GM23338 (cell line): ENCODE measurements at regions not wholly inside any gene's neighbourhood (a gene's known extent, or its start where the extent isn't known, plus 50 kb on each side); places are given as distances from the start of the nearest gene placed in this dataset.

ENCODE experiments used
- ATAC-seq: fragments of 200-7000 bp; cut with Tn5 transposase; 3 replicates; pipeline ENCODE4 v1.9.1; 2020
- DNase-seq: peaks from one replicate; pipeline ENCODE4 v3.0.0-alpha.2; 2015; ENCODE audit warnings: low spot score
- H2AFZ ChIP-seq: fragments of 200-600 bp; sonication (generic); 2 replicates; pipeline ENCODE4 v1.8.0; 2016; ENCODE audit warnings: antibody characterized with exemption, mild to moderate bottlenecking, moderate library complexity
- H3F3A ChIP-seq: fragments of 200-600 bp; sonication (generic); replicated peaks from 2 replicates; pipeline ENCODE4 v1.8.0; 2017; ENCODE audit warnings: antibody characterized with exemption, mixed run types, low read depth
- H3K27ac ChIP-seq: fragments of 200-600 bp; sonication (generic); 2 replicates; pipeline ENCODE4 v1.6.1; 2016; ENCODE audit warnings: low read depth
- H3K27me3 ChIP-seq: fragments of 200-600 bp; sonication (generic); 2 replicates; pipeline ENCODE4 v1.8.0; 2016; ENCODE audit warnings: mild to moderate bottlenecking, mixed run types, moderate library complexity; ENCODE audit not compliant: insufficient read depth
- H3K36me3 ChIP-seq: fragments of 200-600 bp; sonication (generic); 2 replicates; pipeline ENCODE4 v1.8.0; 2016; ENCODE audit warnings: mild to moderate bottlenecking; ENCODE audit not compliant: insufficient read depth
- H3K4me1 ChIP-seq: fragments of 200-600 bp; sonication (generic); 2 replicates; pipeline ENCODE4 v1.8.0; 2016; ENCODE audit warnings: mild to moderate bottlenecking, moderate library complexity; ENCODE audit not compliant: insufficient read depth
- H3K4me2 ChIP-seq: fragments of 200-600 bp; sonication (generic); 2 replicates; pipeline ENCODE4 v1.7.1; 2017; ENCODE audit warnings: mixed run types
- H3K4me3 ChIP-seq: fragments of 200-600 bp; sonication (generic); 2 replicates; pipeline ENCODE4 v1.6.1; 2016; ENCODE audit warnings: mixed run types
- H3K79me2 ChIP-seq: fragments of 200-600 bp; sonication (generic); replicated peaks from 2 replicates; pipeline ENCODE4 v1.8.0; 2017; ENCODE audit warnings: mild to moderate bottlenecking; ENCODE audit not compliant: insufficient read depth
- H3K9me2 ChIP-seq: fragments of 200-600 bp; sonication (generic); 2 replicates; pipeline ENCODE4 v1.8.0; 2017; ENCODE audit not compliant: insufficient read depth
- H4K20me1 ChIP-seq: fragments of 200-600 bp; sonication (generic); replicated peaks from 2 replicates; pipeline ENCODE4 v1.8.0; 2017; ENCODE audit warnings: mild to moderate bottlenecking; ENCODE audit not compliant: insufficient read depth
- H3K27ac Mint-ChIP-seq: 2 replicates; pipeline ENCODE4 v1.8.0; 2020; ENCODE audit warnings: inconsistent platforms, mild to moderate bottlenecking, moderate library complexity, mixed read lengths
- H3K27me3 Mint-ChIP-seq: 3 replicates; pipeline ENCODE4 v1.8.0; 2022; ENCODE audit warnings: low read depth, mild to moderate bottlenecking, moderate library complexity, mixed read lengths, inconsistent platforms; ENCODE audit not compliant: insufficient read depth, poor library complexity
- H3K36me3 Mint-ChIP-seq: 3 replicates; pipeline ENCODE4 v1.8.0; 2021; ENCODE audit warnings: low read depth, mild to moderate bottlenecking, inconsistent platforms, moderate library complexity, mixed read lengths
- H3K4me1 Mint-ChIP-seq: 3 replicates; pipeline ENCODE4 v1.8.0; 2020; ENCODE audit warnings: mild to moderate bottlenecking, inconsistent platforms, mixed read lengths
- H3K4me3 Mint-ChIP-seq: 3 replicates; pipeline ENCODE4 v1.8.0; 2021; ENCODE audit warnings: moderate library complexity, mild to moderate bottlenecking, inconsistent platforms, mixed read lengths
- H3K9me3 Mint-ChIP-seq: 3 replicates; pipeline ENCODE4 v1.8.0; 2020; ENCODE audit warnings: moderate library complexity, mild to moderate bottlenecking, inconsistent platforms, mixed read lengths
- CREB1 ChIP-seq: fragments of 250-450 bp; sonication (Bioruptor Pico); IDR thresholded peaks from 2 replicates; pipeline ENCODE4 v1.5.0; 2020; ENCODE audit warnings: low read depth, mild to moderate bottlenecking, moderate library complexity
- EZH2 ChIP-seq: fragments of 200-600 bp; sonication (generic); IDR thresholded peaks from one replicate; pipeline ENCODE4 v1.8.0; 2017; ENCODE audit warnings: antibody characterized with exemption, mild to moderate bottlenecking, low read depth; ENCODE audit not compliant: unreplicated experiment
- EZH2phosphoT487 ChIP-seq: fragments of 200-600 bp; sonication (generic); IDR thresholded peaks from one replicate; pipeline ENCODE4 v1.8.1; 2018; ENCODE audit warnings: antibody characterized with exemption; ENCODE audit not compliant: unreplicated experiment
- JUNB ChIP-seq: IDR thresholded peaks from one replicate; pipeline ENCODE4 v1.6.1; 2016; ENCODE audit warnings: antibody characterized with exemption; ENCODE audit not compliant: unreplicated experiment
- NANOG ChIP-seq: IDR thresholded peaks from 2 replicates; pipeline ENCODE4 v1.6.1; 2016; ENCODE audit warnings: antibody characterized with exemption, borderline replicate concordance
- POLR2AphosphoS5 ChIP-seq: IDR thresholded peaks from 2 replicates; pipeline ENCODE4 v1.6.1; 2016; ENCODE audit warnings: antibody characterized with exemption, low read depth
- STAT1 ChIP-seq: IDR thresholded peaks from one replicate; pipeline ENCODE4 v1.6.1; 2016; ENCODE audit warnings: antibody characterized with exemption; ENCODE audit not compliant: unreplicated experiment
- ZNF114 ChIP-seq: fragments of 250-450 bp; sonication (Bioruptor Pico); IDR thresholded peaks from 2 replicates; pipeline ENCODE4 v1.5.0; 2020; ENCODE audit warnings: mild to moderate bottlenecking, moderate library complexity
- ZNF331 ChIP-seq: fragments of 250-450 bp; sonication (Bioruptor Pico); IDR thresholded peaks from 2 replicates; pipeline ENCODE4 v1.5.0; 2020; ENCODE audit warnings: low read depth, mild to moderate bottlenecking, moderate library complexity
- TF ChIP-seq, protein P1 (sequence below): IDR thresholded peaks from one replicate; pipeline ENCODE4 v1.6.1; 2018; ENCODE audit warnings: antibody characterized with exemption; ENCODE audit not compliant: unreplicated experiment
- TF ChIP-seq, protein P2 (sequence below), 2 experiments: fragments of 200-600 bp in 1 of 2; sonication (generic) in 1 of 2; conservative IDR thresholded peaks; 2 replicates each; pipeline versions ENCODE4 v1.5.1 to v1.6.1; 2016 to 2017; ENCODE audit warnings: antibody characterized with exemption in 2 of 2, low read depth in 2 of 2, mild to moderate bottlenecking in 2 of 2, moderate library complexity in 1 of 2
- TF ChIP-seq, protein P3 (sequence below): fragments of 250-450 bp; sonication (Bioruptor Pico); IDR thresholded peaks from 2 replicates; pipeline ENCODE4 v1.5.0; 2020; ENCODE audit warnings: mild to moderate bottlenecking, moderate library complexity
- TF ChIP-seq, protein P4 (sequence below): IDR thresholded peaks from 2 replicates; pipeline ENCODE4 v1.6.1; 2016; ENCODE audit warnings: antibody characterized with exemption

DNA sequence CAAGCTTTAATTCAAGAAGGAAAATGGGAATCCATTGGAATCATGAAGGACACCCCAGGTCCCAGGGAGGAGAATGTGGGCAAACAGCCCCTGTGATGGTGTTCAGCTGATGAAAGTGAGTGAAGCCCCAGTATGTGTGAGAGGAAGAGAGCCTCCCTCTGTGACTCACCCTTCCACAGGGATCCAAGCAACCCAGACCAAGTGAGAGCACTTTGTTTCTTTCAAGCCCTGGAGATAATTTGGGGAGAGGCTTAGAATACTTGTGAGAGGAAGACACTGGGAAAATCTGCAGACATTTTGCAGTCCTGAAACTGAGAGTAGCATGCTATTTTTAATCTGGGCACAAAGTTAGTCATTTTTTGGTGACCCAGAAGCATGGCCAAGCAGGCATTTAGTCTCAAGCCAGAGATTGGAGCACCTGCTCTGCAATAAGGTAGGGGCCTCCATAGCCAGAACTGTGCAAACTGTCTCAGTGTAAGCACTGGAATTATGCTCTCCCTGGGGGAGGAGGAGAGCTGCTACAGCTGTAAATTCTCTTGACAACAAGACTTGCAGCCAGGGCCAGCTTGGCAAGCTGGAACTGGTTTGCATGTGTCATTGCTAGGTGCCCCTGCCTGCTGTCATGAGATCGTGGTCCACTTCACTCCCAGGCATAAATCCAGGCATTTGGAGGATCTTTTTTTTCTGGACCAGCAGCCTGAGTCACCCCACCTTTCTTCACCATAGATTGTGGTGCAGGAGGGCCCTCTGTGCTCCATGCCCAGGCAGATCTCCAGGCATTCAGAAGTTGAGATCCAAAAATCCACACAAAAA is 537.8 kb upstream of the DPPA4 start:
- Mint-ChIP-seq H3K27ac (no peak overlapping the region), H3K27me3 (no peaks in the 10 kb centered on the region), H3K36me3 (no peaks in the 10 kb centered on the region; the same call in 2 of the 3 replicates), H3K4me1 (no peaks in the 10 kb centered on the region), H3K9me3 (peaks cover 12% of the 10 kb centered on the region; the same call in 1 of the 3 replicates), H3K4me3 (no peak overlapping the region)
- Histone ChIP-seq H3K4me2 (no peak overlapping the region), H3K36me3 (no peaks in the 10 kb centered on the region), H3K9me2 (no peaks in the 10 kb centered on the region), H3K4me3 (no peak overlapping the region), H3K4me1 (no peaks in the 10 kb centered on the region), H3K27me3 (no peaks in the 10 kb centered on the region), H3K27ac (no peak overlapping the region), H3K79me2 (no peaks in the 10 kb centered on the region), H4K20me1 (no peaks in the 10 kb centered on the region), H2AFZ (no peak overlapping the region), H3F3A (no peaks in the 10 kb centered on the region)
- no peak for TF ChIP-seq ZNF114
- TF ChIP-seq CREB1 (CRISPR knock-in tag) = no peak
- no peak for TF ChIP-seq JUNB
- TF ChIP-seq, protein P1, sequence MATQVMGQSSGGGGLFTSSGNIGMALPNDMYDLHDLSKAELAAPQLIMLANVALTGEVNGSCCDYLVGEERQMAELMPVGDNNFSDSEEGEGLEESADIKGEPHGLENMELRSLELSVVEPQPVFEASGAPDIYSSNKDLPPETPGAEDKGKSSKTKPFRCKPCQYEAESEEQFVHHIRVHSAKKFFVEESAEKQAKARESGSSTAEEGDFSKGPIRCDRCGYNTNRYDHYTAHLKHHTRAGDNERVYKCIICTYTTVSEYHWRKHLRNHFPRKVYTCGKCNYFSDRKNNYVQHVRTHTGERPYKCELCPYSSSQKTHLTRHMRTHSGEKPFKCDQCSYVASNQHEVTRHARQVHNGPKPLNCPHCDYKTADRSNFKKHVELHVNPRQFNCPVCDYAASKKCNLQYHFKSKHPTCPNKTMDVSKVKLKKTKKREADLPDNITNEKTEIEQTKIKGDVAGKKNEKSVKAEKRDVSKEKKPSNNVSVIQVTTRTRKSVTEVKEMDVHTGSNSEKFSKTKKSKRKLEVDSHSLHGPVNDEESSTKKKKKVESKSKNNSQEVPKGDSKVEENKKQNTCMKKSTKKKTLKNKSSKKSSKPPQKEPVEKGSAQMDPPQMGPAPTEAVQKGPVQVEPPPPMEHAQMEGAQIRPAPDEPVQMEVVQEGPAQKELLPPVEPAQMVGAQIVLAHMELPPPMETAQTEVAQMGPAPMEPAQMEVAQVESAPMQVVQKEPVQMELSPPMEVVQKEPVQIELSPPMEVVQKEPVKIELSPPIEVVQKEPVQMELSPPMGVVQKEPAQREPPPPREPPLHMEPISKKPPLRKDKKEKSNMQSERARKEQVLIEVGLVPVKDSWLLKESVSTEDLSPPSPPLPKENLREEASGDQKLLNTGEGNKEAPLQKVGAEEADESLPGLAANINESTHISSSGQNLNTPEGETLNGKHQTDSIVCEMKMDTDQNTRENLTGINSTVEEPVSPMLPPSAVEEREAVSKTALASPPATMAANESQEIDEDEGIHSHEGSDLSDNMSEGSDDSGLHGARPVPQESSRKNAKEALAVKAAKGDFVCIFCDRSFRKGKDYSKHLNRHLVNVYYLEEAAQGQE = no peak
- no peak for TF ChIP-seq EZH2
- no peak for TF ChIP-seq EZH2phosphoT487
- TF ChIP-seq, protein P2, sequence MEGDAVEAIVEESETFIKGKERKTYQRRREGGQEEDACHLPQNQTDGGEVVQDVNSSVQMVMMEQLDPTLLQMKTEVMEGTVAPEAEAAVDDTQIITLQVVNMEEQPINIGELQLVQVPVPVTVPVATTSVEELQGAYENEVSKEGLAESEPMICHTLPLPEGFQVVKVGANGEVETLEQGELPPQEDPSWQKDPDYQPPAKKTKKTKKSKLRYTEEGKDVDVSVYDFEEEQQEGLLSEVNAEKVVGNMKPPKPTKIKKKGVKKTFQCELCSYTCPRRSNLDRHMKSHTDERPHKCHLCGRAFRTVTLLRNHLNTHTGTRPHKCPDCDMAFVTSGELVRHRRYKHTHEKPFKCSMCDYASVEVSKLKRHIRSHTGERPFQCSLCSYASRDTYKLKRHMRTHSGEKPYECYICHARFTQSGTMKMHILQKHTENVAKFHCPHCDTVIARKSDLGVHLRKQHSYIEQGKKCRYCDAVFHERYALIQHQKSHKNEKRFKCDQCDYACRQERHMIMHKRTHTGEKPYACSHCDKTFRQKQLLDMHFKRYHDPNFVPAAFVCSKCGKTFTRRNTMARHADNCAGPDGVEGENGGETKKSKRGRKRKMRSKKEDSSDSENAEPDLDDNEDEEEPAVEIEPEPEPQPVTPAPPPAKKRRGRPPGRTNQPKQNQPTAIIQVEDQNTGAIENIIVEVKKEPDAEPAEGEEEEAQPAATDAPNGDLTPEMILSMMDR (conservative IDR thresholded peaks at IDR 0.05; ENCODE audit: low read depth in 2 of 2) = no peak
- TF ChIP-seq, protein P3, sequence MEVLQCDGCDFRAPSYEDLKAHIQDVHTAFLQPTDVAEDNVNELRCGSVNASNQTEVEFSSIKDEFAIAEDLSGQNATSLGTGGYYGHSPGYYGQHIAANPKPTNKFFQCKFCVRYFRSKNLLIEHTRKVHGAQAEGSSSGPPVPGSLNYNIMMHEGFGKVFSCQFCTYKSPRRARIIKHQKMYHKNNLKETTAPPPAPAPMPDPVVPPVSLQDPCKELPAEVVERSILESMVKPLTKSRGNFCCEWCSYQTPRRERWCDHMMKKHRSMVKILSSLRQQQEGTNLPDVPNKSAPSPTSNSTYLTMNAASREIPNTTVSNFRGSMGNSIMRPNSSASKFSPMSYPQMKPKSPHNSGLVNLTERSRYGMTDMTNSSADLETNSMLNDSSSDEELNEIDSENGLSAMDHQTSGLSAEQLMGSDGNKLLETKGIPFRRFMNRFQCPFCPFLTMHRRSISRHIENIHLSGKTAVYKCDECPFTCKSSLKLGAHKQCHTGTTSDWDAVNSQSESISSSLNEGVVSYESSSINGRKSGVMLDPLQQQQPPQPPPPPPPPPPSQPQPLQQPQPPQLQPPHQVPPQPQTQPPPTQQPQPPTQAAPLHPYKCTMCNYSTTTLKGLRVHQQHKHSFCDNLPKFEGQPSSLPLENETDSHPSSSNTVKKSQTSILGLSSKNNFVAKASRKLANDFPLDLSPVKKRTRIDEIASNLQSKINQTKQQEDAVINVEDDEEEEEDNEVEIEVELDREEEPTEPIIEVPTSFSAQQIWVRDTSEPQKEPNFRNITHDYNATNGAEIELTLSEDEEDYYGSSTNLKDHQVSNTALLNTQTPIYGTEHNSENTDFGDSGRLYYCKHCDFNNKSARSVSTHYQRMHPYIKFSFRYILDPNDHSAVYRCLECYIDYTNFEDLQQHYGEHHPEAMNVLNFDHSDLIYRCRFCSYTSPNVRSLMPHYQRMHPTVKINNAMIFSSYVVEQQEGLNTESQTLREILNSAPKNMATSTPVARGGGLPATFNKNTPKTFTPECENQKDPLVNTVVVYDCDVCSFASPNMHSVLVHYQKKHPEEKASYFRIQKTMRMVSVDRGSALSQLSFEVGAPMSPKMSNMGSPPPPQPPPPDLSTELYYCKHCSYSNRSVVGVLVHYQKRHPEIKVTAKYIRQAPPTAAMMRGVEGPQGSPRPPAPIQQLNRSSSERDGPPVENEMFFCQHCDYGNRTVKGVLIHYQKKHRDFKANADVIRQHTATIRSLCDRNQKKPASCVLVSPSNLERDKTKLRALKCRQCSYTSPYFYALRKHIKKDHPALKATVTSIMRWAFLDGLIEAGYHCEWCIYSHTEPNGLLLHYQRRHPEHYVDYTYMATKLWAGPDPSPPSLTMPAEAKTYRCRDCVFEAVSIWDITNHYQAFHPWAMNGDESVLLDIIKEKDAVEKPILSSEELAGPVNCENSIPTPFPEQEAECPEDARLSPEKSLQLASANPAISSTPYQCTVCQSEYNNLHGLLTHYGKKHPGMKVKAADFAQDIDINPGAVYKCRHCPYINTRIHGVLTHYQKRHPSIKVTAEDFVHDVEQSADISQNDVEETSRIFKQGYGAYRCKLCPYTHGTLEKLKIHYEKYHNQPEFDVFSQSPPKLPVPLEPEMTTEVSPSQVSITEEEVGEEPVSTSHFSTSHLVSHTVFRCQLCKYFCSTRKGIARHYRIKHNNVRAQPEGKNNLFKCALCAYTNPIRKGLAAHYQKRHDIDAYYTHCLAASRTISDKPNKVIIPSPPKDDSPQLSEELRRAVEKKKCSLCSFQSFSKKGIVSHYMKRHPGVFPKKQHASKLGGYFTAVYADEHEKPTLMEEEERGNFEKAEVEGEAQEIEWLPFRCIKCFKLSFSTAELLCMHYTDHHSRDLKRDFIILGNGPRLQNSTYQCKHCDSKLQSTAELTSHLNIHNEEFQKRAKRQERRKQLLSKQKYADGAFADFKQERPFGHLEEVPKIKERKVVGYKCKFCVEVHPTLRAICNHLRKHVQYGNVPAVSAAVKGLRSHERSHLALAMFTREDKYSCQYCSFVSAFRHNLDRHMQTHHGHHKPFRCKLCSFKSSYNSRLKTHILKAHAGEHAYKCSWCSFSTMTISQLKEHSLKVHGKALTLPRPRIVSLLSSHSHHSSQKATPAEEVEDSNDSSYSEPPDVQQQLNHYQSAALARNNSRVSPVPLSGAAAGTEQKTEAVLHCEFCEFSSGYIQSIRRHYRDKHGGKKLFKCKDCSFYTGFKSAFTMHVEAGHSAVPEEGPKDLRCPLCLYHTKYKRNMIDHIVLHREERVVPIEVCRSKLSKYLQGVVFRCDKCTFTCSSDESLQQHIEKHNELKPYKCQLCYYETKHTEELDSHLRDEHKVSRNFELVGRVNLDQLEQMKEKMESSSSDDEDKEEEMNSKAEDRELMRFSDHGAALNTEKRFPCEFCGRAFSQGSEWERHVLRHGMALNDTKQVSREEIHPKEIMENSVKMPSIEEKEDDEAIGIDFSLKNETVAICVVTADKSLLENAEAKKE = no peak
- TF ChIP-seq STAT1 = no peak
- no peak for TF ChIP-seq POLR2AphosphoS5
- TF ChIP-seq, protein P4, sequence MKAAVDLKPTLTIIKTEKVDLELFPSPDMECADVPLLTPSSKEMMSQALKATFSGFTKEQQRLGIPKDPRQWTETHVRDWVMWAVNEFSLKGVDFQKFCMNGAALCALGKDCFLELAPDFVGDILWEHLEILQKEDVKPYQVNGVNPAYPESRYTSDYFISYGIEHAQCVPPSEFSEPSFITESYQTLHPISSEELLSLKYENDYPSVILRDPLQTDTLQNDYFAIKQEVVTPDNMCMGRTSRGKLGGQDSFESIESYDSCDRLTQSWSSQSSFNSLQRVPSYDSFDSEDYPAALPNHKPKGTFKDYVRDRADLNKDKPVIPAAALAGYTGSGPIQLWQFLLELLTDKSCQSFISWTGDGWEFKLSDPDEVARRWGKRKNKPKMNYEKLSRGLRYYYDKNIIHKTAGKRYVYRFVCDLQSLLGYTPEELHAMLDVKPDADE = no peak
- no peak for TF ChIP-seq ZNF331
- TF ChIP-seq NANOG = no peak
- no peak for DNase-seq
- no peak for ATAC-seq
